SK-N-SH (cell line): ENCODE measurements at regions not wholly inside any gene's neighbourhood (a gene's known extent, or its start where the extent isn't known, plus 50 kb on each side); places are given as distances from the start of the nearest gene placed in this dataset.

Source experiments
- CTCF ChIA-PET: fragments of 300-600, 350-600 bp; formaldehyde crosslinking; extraction: SDS; loops from one replicate; lab custom pipeline; 2021; lab: Yijun Ruan, JAX
- POLR2A ChIA-PET: fragments of 350-600 bp; sonication (Branson Sonifier 250); formaldehyde crosslinking; extraction: SDS; loops from one replicate; lab custom pipeline; 2020; ENCODE audit warnings: antibody characterized with exemption, inconsistent platforms; lab: Yijun Ruan, JAX
- DNase-seq: peaks from one replicate; pipeline ENCODE4 v3.0.0; 2012
- H2AFZ ChIP-seq: fragments of 200-600 bp; sonication (generic); 2 replicates; pipeline ENCODE4 v1.8.1; 2016; ENCODE audit warnings: antibody characterized with exemption, mild to moderate bottlenecking, low read depth
- H3F3A ChIP-seq: fragments of 200-600 bp; sonication (generic); replicated peaks from 2 replicates; pipeline ENCODE3; 2016; ENCODE audit warnings: antibody characterized with exemption, mild to moderate bottlenecking; ENCODE audit not compliant: insufficient read depth
- H3K27ac ChIP-seq, 2 experiments: fragments of 200-500 bp in 1 of 2; fragments of 200-600 bp in 1 of 2; sonication (Bioruptor generic) in 1 of 2; sonication (generic), shearing (Covaris generic) in 1 of 2; 2 replicates each; pipeline versions ENCODE4 v1.5.1 to v1.6.1; 2014 to 2016; ENCODE audit warnings: low read depth in 2 of 2, inconsistent platforms in 1 of 2, low read length in 1 of 2, mild to moderate bottlenecking in 1 of 2, mixed read lengths in 1 of 2
- H3K27me3 ChIP-seq: fragments of 200-600 bp; sonication (generic), shearing (Covaris generic); 2 replicates; pipeline ENCODE4 v1.6.1; 2016; ENCODE audit warnings: mixed run types; ENCODE audit not compliant: insufficient read depth
- H3K36me3 ChIP-seq, 2 experiments: fragments of 200-500 bp in 1 of 2; fragments of 200-600 bp in 1 of 2; sonication (Bioruptor generic) in 1 of 2; sonication (generic) in 1 of 2; replicated peaks in 1 of 2; 2 replicates each; pipeline versions ENCODE3 to v1.5.1; 2014 to 2016; ENCODE audit warnings: low read length in 1 of 2, mild to moderate bottlenecking in 1 of 2; ENCODE audit not compliant: insufficient read depth in 2 of 2, control insufficient read depth in 1 of 2
- H3K4me1 ChIP-seq, 2 experiments: fragments of 200-500 bp in 1 of 2; fragments of 200-600 bp in 1 of 2; sonication (Bioruptor generic) in 1 of 2; sonication (generic), shearing (Covaris generic) in 1 of 2; 2 replicates each; pipeline versions ENCODE4 v1.5.1 to v1.6.1; 2014 to 2016; ENCODE audit warnings: low read depth in 1 of 2, low read length in 1 of 2, mixed run types in 1 of 2; ENCODE audit not compliant: insufficient read depth in 2 of 2, control insufficient read depth in 1 of 2
- H3K4me2 ChIP-seq: fragments of 200-600 bp; sonication (generic), shearing (Covaris generic); 2 replicates; pipeline ENCODE4 v1.6.1; 2017; ENCODE audit warnings: mixed run types
- H3K4me3 ChIP-seq, 2 experiments: fragments of 200-500 bp in 1 of 2; fragments of 200-600 bp in 1 of 2; sonication (Bioruptor generic) in 1 of 2; sonication (generic), shearing (Covaris generic) in 1 of 2; 2 replicates each; pipeline versions ENCODE4 v1.5.1 to v1.8.1; 2014 to 2016; ENCODE audit warnings: low read depth in 2 of 2, inconsistent platforms in 1 of 2, low read length in 1 of 2, mild to moderate bottlenecking in 1 of 2, mixed read lengths in 1 of 2, moderate library complexity in 1 of 2
- H3K79me2 ChIP-seq: fragments of 200-600 bp; sonication (generic); 2 replicates; pipeline ENCODE4 v1.8.1; 2017; ENCODE audit warnings: mild to moderate bottlenecking; ENCODE audit not compliant: insufficient read depth
- H3K9ac ChIP-seq: fragments of 200-600 bp; sonication (generic); 2 replicates; pipeline ENCODE4 v1.6.1; 2017; ENCODE audit warnings: mixed run types
- H3K9me2 ChIP-seq: fragments of 200-600 bp; sonication (generic); 2 replicates; pipeline ENCODE4 v1.6.1; 2017; ENCODE audit warnings: mixed run types
- H3K9me3 ChIP-seq: fragments of 200-600 bp; sonication (generic); 2 replicates; pipeline ENCODE4 v1.6.1; 2017; ENCODE audit warnings: mixed run types, mild to moderate bottlenecking, moderate library complexity
- H4K20me1 ChIP-seq: fragments of 200-600 bp; sonication (generic); 2 replicates; pipeline ENCODE4 v1.6.1; 2017; ENCODE audit warnings: mild to moderate bottlenecking, mixed run types; ENCODE audit not compliant: insufficient read depth
- CHD2 ChIP-seq: fragments of 150-350 bp; IDR thresholded peaks from 2 replicates; pipeline ENCODE4 v1.6.1; 2018; ENCODE audit warnings: low read length; ENCODE audit not compliant: partially characterized antibody
- CTCF ChIP-seq: fragments of 200-600 bp; sonication (generic); IDR thresholded peaks from 2 replicates; pipeline ENCODE4 v1.6.1; 2017; ENCODE audit warnings: antibody characterized with exemption, mild to moderate bottlenecking, moderate library complexity
- ELF1 ChIP-seq: IDR thresholded peaks from 2 replicates; pipeline ENCODE4 v1.4.0; 2012
- EZH2phosphoT487 ChIP-seq: fragments of 200-600 bp; sonication (generic); IDR thresholded peaks from 2 replicates; pipeline ENCODE4 v1.6.1; 2017; ENCODE audit warnings: low read depth, mixed run types, mild to moderate bottlenecking, antibody characterized with exemption, moderate library complexity, borderline replicate concordance
- FOSL2 ChIP-seq: IDR thresholded peaks from 2 replicates; pipeline ENCODE4 v1.4.0; 2012; ENCODE audit warnings: low read depth, mild to moderate bottlenecking, moderate library complexity, borderline replicate concordance
- GABPA ChIP-seq: IDR thresholded peaks from 2 replicates; pipeline ENCODE4 v1.4.0; 2012; ENCODE audit warnings: low read depth, mild to moderate bottlenecking
- GATA2 ChIP-seq: sonication (generic); formaldehyde crosslinking; IDR thresholded peaks from 2 replicates; pipeline ENCODE4 v1.5.0; 2020; ENCODE audit warnings: mild to moderate bottlenecking, missing genetic modification reagents
- IRF3 ChIP-seq: fragments of 150-350 bp; IDR thresholded peaks from 2 replicates; pipeline ENCODE4 v1.6.1; 2016; ENCODE audit warnings: mild to moderate bottlenecking, low read depth, low read length
- MXI1 ChIP-seq: IDR thresholded peaks from 2 replicates; pipeline ENCODE4 v1.6.1; 2012; ENCODE audit warnings: mild to moderate bottlenecking, low read depth, low read length, improper control_type of control experiment
- NFIC ChIP-seq: IDR thresholded peaks from 2 replicates; pipeline ENCODE4 v1.4.0; 2012; ENCODE audit warnings: borderline replicate concordance
- NRF1 ChIP-seq: IDR thresholded peaks from 2 replicates; pipeline ENCODE4 v1.6.1; 2012; ENCODE audit warnings: low read depth, mild to moderate bottlenecking, low read length
- PBX3 ChIP-seq: IDR thresholded peaks from 2 replicates; pipeline ENCODE4; 2012
- POLR2AphosphoS5 ChIP-seq: IDR thresholded peaks from 2 replicates; pipeline ENCODE4 v1.6.1; 2012; ENCODE audit warnings: low read depth, low read length
- RCOR1 ChIP-seq: fragments of 150-350 bp; IDR thresholded peaks from 2 replicates; pipeline ENCODE4 v1.6.1; 2017; ENCODE audit warnings: antibody characterized with exemption, low read length
- REST ChIP-seq: IDR thresholded peaks from 2 replicates; pipeline ENCODE4 v1.6.1; 2012; ENCODE audit warnings: mild to moderate bottlenecking, low read depth, low read length, moderate library complexity
- SIN3A ChIP-seq: IDR thresholded peaks from 2 replicates; pipeline ENCODE4 v1.6.1; 2012; ENCODE audit warnings: low read depth, mild to moderate bottlenecking, low read length, moderate library complexity, borderline replicate concordance
- TAF1 ChIP-seq: IDR thresholded peaks from 2 replicates; pipeline ENCODE4 v1.6.1; 2012; ENCODE audit warnings: low read depth, mild to moderate bottlenecking, low read length, moderate library complexity, borderline replicate concordance
- USF2 ChIP-seq: fragments of 150-350 bp; IDR thresholded peaks from 2 replicates; pipeline ENCODE4 v1.6.1; 2017; ENCODE audit warnings: antibody characterized with exemption, low read length, low read depth, borderline replicate concordance
- WGBS: methylation state at CpG from one replicate; pipeline ENCODE4 v1.1.6; 2017; ENCODE audit warnings: low lambda C conversion rate; 5-methylcytosine and 5-hydroxymethylcytosine counted together

- H3K27ac ChIP-seq: no peak overlapping the region
- H3K4me2 ChIP-seq: no peak overlapping the region
- no peak overlapping the region for H3K4me3 ChIP-seq
- H3K9ac ChIP-seq: no peak overlapping the region
- no peaks in the 10 kb centered on the region for H3K4me1 ChIP-seq
- H3K79me2 ChIP-seq: no peaks in the 10 kb centered on the region
- 68% methylated on average over 16 of the region's 39 CpGs for WGBS
- DNase-seq: no peak
- H3F3A ChIP-seq: no peaks in the 10 kb centered on the region
- H4K20me1 ChIP-seq: no peaks in the 10 kb centered on the region
- no peaks in the 10 kb centered on the region; the same call in 1 of the 2 replicates for H3K27me3 ChIP-seq
- no peak for TF ChIP-seq GATA2 (CRISPR knock-in tag)
- TF ChIP-seq RCOR1: no peak
- no peak for TF ChIP-seq MXI1
- no peak for TF ChIP-seq CTCF
- TF ChIP-seq NRF1: no peak
- no peak for TF ChIP-seq EZH2phosphoT487
- no peak for TF ChIP-seq PBX3
- TF ChIP-seq ELF1: no peak
- no peak for TF ChIP-seq USF2
- no peak for TF ChIP-seq CHD2
- TF ChIP-seq FOSL2: no peak
- no peak for TF ChIP-seq GABPA
- TF ChIP-seq NFIC: no peak
- TF ChIP-seq POLR2AphosphoS5: no peak
- TF ChIP-seq TAF1: no peak
- no peak for TF ChIP-seq REST
- TF ChIP-seq IRF3: no peak
- TF ChIP-seq SIN3A: no peak
- H3K9me3 ChIP-seq: no peaks in the 10 kb centered on the region
- H3K36me3 ChIP-seq: no peaks in the 10 kb centered on the region
- H2AFZ ChIP-seq: no peak overlapping the region
- ChIA-PET POLR2A (no interaction called here), CTCF (interaction anchor here (2.1 kb wide), 1 partner anchor 10 kb away, joined by 5 read pairs; no protein-coding TSS in a partner anchor)
- H3K9me2 ChIP-seq: no peaks in the 10 kb centered on the region
Observed at GRCh38 chr22:49418341-49418894, 409.3 kb downstream of the BRD1 start.
